Endothelial cell of umbilical vein (primary cell): ENCODE measurements at regions not wholly inside any gene's neighbourhood (a gene's known extent, or its start where the extent isn't known, plus 50 kb on each side); places are given as distances from the start of the nearest gene placed in this dataset.

Source experiments
- BruUV-seq: library from RNA; stranded (reverse); fragments of 400-500 nt; replicated peaks from 2 replicates; lab custom pipeline; 2021; lab: Mats Ljungman, UMichigan
- CTCF ChIA-PET: fragments of 300-600, 350-600 bp; sonication (Branson Sonifier 250); formaldehyde crosslinking; loops from one replicate; lab custom pipeline; 2021; ENCODE audit warnings: antibody characterized with exemption, inconsistent platforms; lab: Charles Lee
- POLR2A ChIA-PET: fragments of 300-600, 350-600 bp; sonication (Branson Sonifier 250); formaldehyde crosslinking; loops from one replicate; lab custom pipeline; 2021; ENCODE audit warnings: antibody characterized with exemption, inconsistent platforms; lab: Charles Lee
- DNase-seq: peaks from one replicate; pipeline ENCODE4 v3.0.0-alpha.2; 2011; ENCODE audit warnings: low read depth, low spot score
- FAIRE-seq: peaks from 2 replicates; lab custom pipeline; 2011; peaks lifted over from hg19 to GRCh38; lab: Jason Lieb, UNC
- H2AFZ ChIP-seq: 2 replicates; pipeline ENCODE4 v1.6.0; 2012; ENCODE audit warnings: low read depth, low read length, control low read depth, inconsistent platforms
- H3K27ac ChIP-seq: 2 replicates; pipeline ENCODE4 v1.5.1; 2011; ENCODE audit warnings: low read depth, mild to moderate bottlenecking, control low read depth, low read length, moderate library complexity; ENCODE audit not compliant: insufficient read depth
- H3K27me3 ChIP-seq, 2 experiments: 2 replicates each; pipeline versions ENCODE4 v1.6.0 to v1.6.1; 2011; ENCODE audit warnings: low read length in 2 of 2, mixed read lengths in 1 of 2; ENCODE audit not compliant: control insufficient read depth in 2 of 2, insufficient read depth in 2 of 2
- H3K36me3 ChIP-seq, 2 experiments: 2 replicates in 1 of 2; 3 replicates in 1 of 2; pipeline ENCODE4 v1.5.1; 2011; ENCODE audit warnings: low read length in 2 of 2, mild to moderate bottlenecking in 1 of 2, moderate library complexity in 1 of 2; ENCODE audit not compliant: control insufficient read depth in 2 of 2, insufficient read depth in 2 of 2; ENCODE audit errors: extremely low read depth in 1 of 2
- H3K4me1 ChIP-seq: 3 replicates; pipeline ENCODE4 v1.5.1; 2011; ENCODE audit warnings: mild to moderate bottlenecking, low read length; ENCODE audit not compliant: control insufficient read depth, insufficient read depth; ENCODE audit errors: extremely low read depth
- H3K4me2 ChIP-seq: 2 replicates; pipeline ENCODE4 v1.6.1; 2011; ENCODE audit warnings: low read length, control low read depth, mixed read lengths; ENCODE audit not compliant: insufficient read depth
- H3K4me3 ChIP-seq, 3 experiments: fragments of 200-600 bp in 1 of 3; sonication (generic), shearing (Covaris generic) in 1 of 3; replicated peaks in 1 of 3; 2 replicates each; pipeline ENCODE4 v1.5.1; 2011 to 2016; ENCODE audit warnings: control low read depth in 3 of 3, low read length in 3 of 3, mild to moderate bottlenecking in 2 of 3, inconsistent platforms in 1 of 3, low read depth in 1 of 3, moderate library complexity in 1 of 3; ENCODE audit not compliant: insufficient read depth in 1 of 3
- H3K79me2 ChIP-seq: 2 replicates; pipeline ENCODE4 v1.6.0; 2012; ENCODE audit warnings: low read length, inconsistent platforms; ENCODE audit not compliant: control insufficient read depth, insufficient read depth
- H3K9ac ChIP-seq: replicated peaks from 2 replicates; pipeline ENCODE3; 2011; ENCODE audit warnings: low read length, control low read depth; ENCODE audit not compliant: insufficient read depth; ENCODE audit errors: extremely low read depth
- H3K9me1 ChIP-seq: replicated peaks from 3 replicates; pipeline ENCODE4 v1.6.0; 2011; ENCODE audit warnings: mild to moderate bottlenecking, low read length; ENCODE audit not compliant: control insufficient read depth, insufficient read depth; ENCODE audit errors: extremely low read depth
- H3K9me3 ChIP-seq: replicated peaks from 2 replicates; pipeline ENCODE4 v1.5.1; 2012; ENCODE audit warnings: low read length, inconsistent platforms; ENCODE audit not compliant: control insufficient read depth, insufficient read depth
- H4K20me1 ChIP-seq: replicated peaks from 2 replicates; pipeline ENCODE3; 2011; ENCODE audit warnings: mild to moderate bottlenecking, low read length; ENCODE audit not compliant: control insufficient read depth, insufficient read depth; ENCODE audit errors: extremely low read depth
- EZH2 ChIP-seq: IDR thresholded peaks from 2 replicates; pipeline ENCODE4 v1.6.1; 2012; ENCODE audit warnings: borderline replicate concordance, low read depth, mild to moderate bottlenecking, moderate library complexity, low read length, inconsistent platforms; ENCODE audit not compliant: severe bottlenecking
- FOS ChIP-seq: IDR thresholded peaks from 2 replicates; pipeline ENCODE4 v1.6.1; 2011; ENCODE audit warnings: mild to moderate bottlenecking, low read length, moderate library complexity, borderline replicate concordance; ENCODE audit not compliant: insufficient read depth
- GATA2 ChIP-seq: IDR thresholded peaks from 2 replicates; pipeline ENCODE4 v1.7.0; 2011; ENCODE audit warnings: low read depth, mild to moderate bottlenecking, moderate library complexity, mixed read lengths, low read length; ENCODE audit not compliant: insufficient read length, insufficient read depth
- JUN ChIP-seq: IDR thresholded peaks from 2 replicates; pipeline ENCODE4 v1.6.1; 2011; ENCODE audit warnings: borderline replicate concordance, low read depth; ENCODE audit not compliant: insufficient read length, insufficient read depth
- MYC ChIP-seq: IDR thresholded peaks from one replicate; pipeline ENCODE4 v1.6.1; 2011; ENCODE audit warnings: mild to moderate bottlenecking, low read depth, low read length
- POLR2A ChIP-seq: IDR thresholded peaks from 2 replicates; pipeline ENCODE4 v1.6.1; 2012; ENCODE audit warnings: low read depth, mild to moderate bottlenecking, control low read depth, low read length
- POLR2AphosphoS5 ChIP-seq: IDR thresholded peaks from 2 replicates; pipeline ENCODE4 v1.6.1; 2012; ENCODE audit warnings: low read depth, mild to moderate bottlenecking, control low read depth, low read length, moderate library complexity; ENCODE audit not compliant: insufficient read depth
- dilution Hi-C: fragments of 300-500 bp; cut with MboI; formaldehyde crosslinking; loops from one replicate; pipeline ENCODE4 v1.15.0; 2019; ENCODE audit warnings: low sequenced_read_pairs; ENCODE audit not compliant: extremely low pct_ligation_motif_present
- intact Hi-C: fragments of 100-400 bp; cut with micrococcal nuclease; formaldehyde crosslinking; loops from one replicate; pipeline ENCODE4 v1.10.0; 2022
- TF ChIP-seq, protein P1 (sequence below): IDR thresholded peaks from 2 replicates; pipeline ENCODE4 v1.6.1; 2011; ENCODE audit not compliant: insufficient read depth, insufficient read length
- TF ChIP-seq, protein P2 (sequence below), 2 donors: IDR thresholded peaks; 1 replicate in 1 of 2; 2 replicates in 1 of 2; pipeline ENCODE4 v1.5.1; 2011; ENCODE audit warnings: low read length in 2 of 2, mild to moderate bottlenecking in 2 of 2, moderate library complexity in 2 of 2, control low read depth in 1 of 2, inconsistent platforms in 1 of 2, low read depth in 1 of 2; ENCODE audit not compliant: insufficient read depth in 1 of 2; ENCODE audit errors: extremely low read depth in 1 of 2

- Histone ChIP-seq H3K4me2 (no peak overlapping the region), H3K4me3 (no peak overlapping the region), H3K27me3 (no peaks in the 10 kb centered on the region), H3K9me1 (no peaks in the 10 kb centered on the region), H4K20me1 (no peaks in the 10 kb centered on the region), H3K27ac (no peak overlapping the region), H3K9ac (no peak overlapping the region), H3K79me2 (no peaks in the 10 kb centered on the region), H3K9me3 (no peaks in the 10 kb centered on the region), H2AFZ (no peak overlapping the region), H3K36me3 (no peaks in the 10 kb centered on the region), H3K4me1 (no peaks in the 10 kb centered on the region)
- FAIRE-seq (no peak), DNase-seq (no peak)
- TF ChIP-seq, protein P1, sequence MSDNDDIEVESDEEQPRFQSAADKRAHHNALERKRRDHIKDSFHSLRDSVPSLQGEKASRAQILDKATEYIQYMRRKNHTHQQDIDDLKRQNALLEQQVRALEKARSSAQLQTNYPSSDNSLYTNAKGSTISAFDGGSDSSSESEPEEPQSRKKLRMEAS = no peak
- no peak for TF ChIP-seq POLR2AphosphoS5
- POLR2A ChIA-PET = no interaction called here
- intact Hi-C loops (no loop called here), dilution Hi-C loops (no loop called here)
- CTCF ChIA-PET = no interaction called here
- BruUV-seq = no TSS peak
These were observed 531.4 kb upstream of the RIOK2 start for GRCh38 chr5:97714424-97714823.

DNA sequence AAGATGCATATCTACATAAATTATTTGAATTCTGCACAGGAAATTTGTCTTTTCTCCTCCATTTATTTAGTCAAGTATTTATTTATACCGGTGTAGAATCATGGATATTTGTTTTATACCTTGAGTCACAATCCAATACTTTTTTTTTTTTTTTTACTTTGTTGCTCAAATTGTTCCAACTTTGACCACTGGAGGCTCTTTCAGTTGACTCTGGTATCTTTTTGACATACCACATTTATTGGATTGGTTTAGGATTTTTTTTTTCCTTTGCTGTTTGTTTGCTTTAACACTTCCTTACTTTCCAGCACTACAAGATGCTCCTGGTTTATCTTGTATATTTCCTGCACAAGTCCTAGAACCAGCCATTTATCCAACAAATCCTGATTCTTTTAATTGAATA, 543.1 kb upstream of the RIOK2 start:
- Histone ChIP-seq H3K4me2 (no peak overlapping the region), H3K9ac (no peak overlapping the region), H2AFZ (no peak overlapping the region), H3K27me3 (no peaks in the 10 kb centered on the region), H3K79me2 (no peaks in the 10 kb centered on the region), H3K9me1 (no peaks in the 10 kb centered on the region), H3K9me3 (no peaks in the 10 kb centered on the region), H3K4me1 (no peaks in the 10 kb centered on the region), H4K20me1 (no peaks in the 10 kb centered on the region), H3K36me3 (no peaks in the 10 kb centered on the region), H3K27ac (no peak overlapping the region), H3K4me3 (no peak overlapping the region)
- intact Hi-C loops (no loop called here), dilution Hi-C loops (no loop called here)
- ChIA-PET CTCF (interaction anchor here (1.6 kb wide), 1 partner anchor 10 kb away, joined by 7 read pairs; no protein-coding TSS in a partner anchor), POLR2A (no interaction called here)
- TF ChIP-seq, protein P1 = no peak
- TF ChIP-seq MYC (no peak), POLR2A (no peak), GATA2 (no peak), EZH2 (no peak), JUN (no peak), POLR2AphosphoS5 (no peak), FOS (no peak)
- TF ChIP-seq, protein P2, sequence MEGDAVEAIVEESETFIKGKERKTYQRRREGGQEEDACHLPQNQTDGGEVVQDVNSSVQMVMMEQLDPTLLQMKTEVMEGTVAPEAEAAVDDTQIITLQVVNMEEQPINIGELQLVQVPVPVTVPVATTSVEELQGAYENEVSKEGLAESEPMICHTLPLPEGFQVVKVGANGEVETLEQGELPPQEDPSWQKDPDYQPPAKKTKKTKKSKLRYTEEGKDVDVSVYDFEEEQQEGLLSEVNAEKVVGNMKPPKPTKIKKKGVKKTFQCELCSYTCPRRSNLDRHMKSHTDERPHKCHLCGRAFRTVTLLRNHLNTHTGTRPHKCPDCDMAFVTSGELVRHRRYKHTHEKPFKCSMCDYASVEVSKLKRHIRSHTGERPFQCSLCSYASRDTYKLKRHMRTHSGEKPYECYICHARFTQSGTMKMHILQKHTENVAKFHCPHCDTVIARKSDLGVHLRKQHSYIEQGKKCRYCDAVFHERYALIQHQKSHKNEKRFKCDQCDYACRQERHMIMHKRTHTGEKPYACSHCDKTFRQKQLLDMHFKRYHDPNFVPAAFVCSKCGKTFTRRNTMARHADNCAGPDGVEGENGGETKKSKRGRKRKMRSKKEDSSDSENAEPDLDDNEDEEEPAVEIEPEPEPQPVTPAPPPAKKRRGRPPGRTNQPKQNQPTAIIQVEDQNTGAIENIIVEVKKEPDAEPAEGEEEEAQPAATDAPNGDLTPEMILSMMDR (IDR thresholded peaks at IDR 0.05; ENCODE audit: extremely low read depth in 1 of 2, insufficient read depth in 1 of 2, low read depth in 1 of 2, low read length in 2 of 2) = no peak
- no peak for FAIRE-seq
- DNase-seq = no peak
- no TSS peak for BruUV-seq
